22Rv1 (cell line): ENCODE measurements at regions not wholly inside any gene's neighbourhood (a gene's known extent, or its start where the extent isn't known, plus 50 kb on each side); places are given as distances from the start of the nearest gene placed in this dataset.
"Not testable (repeated sequence)": the region's sequence is repeated elsewhere in the genome, so short reads cannot be mapped to it uniquely, and the experiment has no call there.

Experiments
- ZFX ChIP-seq: fragments of 450-650 bp; IDR thresholded peaks from 2 replicates; pipeline ENCODE4 v1.6.1; 2017; ENCODE audit warnings: antibody characterized with exemption, borderline replicate concordance
- TF ChIP-seq, protein P1 (sequence below): fragments of 450-650 bp; IDR thresholded peaks from 2 replicates; pipeline ENCODE4 v1.5.1; 2017; ENCODE audit warnings: mild to moderate bottlenecking

DNA sequence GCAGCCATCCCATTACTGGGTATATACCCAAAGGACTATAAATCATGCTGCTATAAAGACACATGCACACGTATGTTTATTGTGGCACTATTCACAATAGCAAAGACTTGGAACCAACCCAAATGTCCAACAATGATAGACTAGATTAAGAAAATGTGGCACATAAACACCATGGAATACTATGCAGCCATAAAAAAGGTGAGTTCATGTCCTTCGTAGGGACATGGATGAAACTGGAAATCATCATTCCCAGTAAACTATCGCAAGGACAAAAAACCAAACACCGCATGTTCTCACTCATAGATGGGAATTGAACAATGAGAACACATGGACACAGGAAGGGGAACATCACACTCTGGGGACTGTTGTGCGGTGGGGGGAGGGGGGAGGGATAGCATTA lies 550.4 kb upstream of the ID2 start:
- TF ChIP-seq, protein P1, sequence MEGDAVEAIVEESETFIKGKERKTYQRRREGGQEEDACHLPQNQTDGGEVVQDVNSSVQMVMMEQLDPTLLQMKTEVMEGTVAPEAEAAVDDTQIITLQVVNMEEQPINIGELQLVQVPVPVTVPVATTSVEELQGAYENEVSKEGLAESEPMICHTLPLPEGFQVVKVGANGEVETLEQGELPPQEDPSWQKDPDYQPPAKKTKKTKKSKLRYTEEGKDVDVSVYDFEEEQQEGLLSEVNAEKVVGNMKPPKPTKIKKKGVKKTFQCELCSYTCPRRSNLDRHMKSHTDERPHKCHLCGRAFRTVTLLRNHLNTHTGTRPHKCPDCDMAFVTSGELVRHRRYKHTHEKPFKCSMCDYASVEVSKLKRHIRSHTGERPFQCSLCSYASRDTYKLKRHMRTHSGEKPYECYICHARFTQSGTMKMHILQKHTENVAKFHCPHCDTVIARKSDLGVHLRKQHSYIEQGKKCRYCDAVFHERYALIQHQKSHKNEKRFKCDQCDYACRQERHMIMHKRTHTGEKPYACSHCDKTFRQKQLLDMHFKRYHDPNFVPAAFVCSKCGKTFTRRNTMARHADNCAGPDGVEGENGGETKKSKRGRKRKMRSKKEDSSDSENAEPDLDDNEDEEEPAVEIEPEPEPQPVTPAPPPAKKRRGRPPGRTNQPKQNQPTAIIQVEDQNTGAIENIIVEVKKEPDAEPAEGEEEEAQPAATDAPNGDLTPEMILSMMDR: not testable (repeated sequence)
- TF ChIP-seq ZFX: not testable (repeated sequence)
